CD4-positive, alpha-beta T cell treated with Interleukin-15 for 1 hour (primary cell): ENCODE measurements at regions not wholly inside any gene's neighbourhood (a gene's known extent, or its start where the extent isn't known, plus 50 kb on each side); places are given as distances from the start of the nearest gene placed in this dataset.
"Not testable (repeated sequence)": the region's sequence is repeated elsewhere in the genome, so short reads cannot be mapped to it uniquely, and the experiment has no call there.

ENCODE experiments used
- DNase-seq: peaks from one replicate; pipeline ENCODE4 v3.0.0-alpha.2; 2020

- DNase-seq, result no peak
Measured at GRCh38 chr16:87143661-87144121, 173.5 kb downstream of the C16orf95 start.

- DNase-seq, result no peak
Measured at GRCh38 chr16:87144232-87144631, 173.0 kb downstream of the C16orf95 start.

GRCh38 chr16:87145181-87146176, 171.7 kb downstream of the C16orf95 start:
- no peak for DNase-seq

GRCh38 chr16:87146676-87147075, 170.5 kb downstream of the C16orf95 start:
- DNase-seq, result no peak

- no peak for DNase-seq
Measured at GRCh38 chr16:87149051-87149450, 168.1 kb downstream of the C16orf95 start.

- no peak for DNase-seq
Measured at GRCh38 chr16:87150262-87150661, 166.9 kb downstream of the C16orf95 start.

- no peak for DNase-seq
Measured at GRCh38 chr16:87150681-87151280, 166.4 kb downstream of the C16orf95 start.

- no peak for DNase-seq
Measured at GRCh38 chr16:87152221-87152755, 164.9 kb downstream of the C16orf95 start.

GRCh38 chr16:87153326-87153725, 163.9 kb downstream of the C16orf95 start:
- no peak for DNase-seq

GRCh38 chr16:87155315-87155714, 161.9 kb downstream of the C16orf95 start:
- DNase-seq, result not testable (repeated sequence)

- DNase-seq, result no peak
Measured at GRCh38 chr16:87156195-87156594, 161.0 kb downstream of the C16orf95 start.

GRCh38 chr16:87160234-87160636, 157.0 kb downstream of the C16orf95 start:
- DNase-seq, result no peak

GRCh38 chr16:87160701-87161337, 156.4 kb downstream of the C16orf95 start:
- DNase-seq, result no peak

GRCh38 chr16:87161410-87161809, 155.8 kb downstream of the C16orf95 start:
- DNase-seq, result not testable (repeated sequence)

GRCh38 chr16:87161822-87162676, 155.1 kb downstream of the C16orf95 start:
- DNase-seq, result no peak

GRCh38 chr16:87162799-87163198, 154.4 kb downstream of the C16orf95 start:
- not testable (repeated sequence) for DNase-seq

GRCh38 chr16:87163637-87164036, 153.6 kb downstream of the C16orf95 start:
- DNase-seq, result no peak

- no peak for DNase-seq
Measured at GRCh38 chr16:87165151-87165550, 152.0 kb downstream of the C16orf95 start.

GRCh38 chr16:87165885-87166284, 151.3 kb downstream of the C16orf95 start:
- no peak for DNase-seq

GRCh38 chr16:87166321-87166720, 150.9 kb downstream of the C16orf95 start:
- no peak for DNase-seq

- DNase-seq, result no peak
Measured at GRCh38 chr16:87166934-87167333, 150.3 kb downstream of the C16orf95 start.

- no peak for DNase-seq
Measured at GRCh38 chr16:87169509-87169995, 147.6 kb downstream of the C16orf95 start.
